AG20443 (cell line): ENCODE measurements at regions not wholly inside any gene's neighbourhood (a gene's known extent, or its start where the extent isn't known, plus 50 kb on each side); places are given as distances from the start of the nearest gene placed in this dataset.

Experiments used
- DNase-seq: peaks from one replicate; pipeline ENCODE4 v3.0.0; 2012; ENCODE audit warnings: low spot score, mixed read lengths

- DNase-seq: no peak
Measured at GRCh38 chr6:139923964-139924475, 549.6 kb upstream of the CITED2 start.

- DNase-seq: no peak
Measured at GRCh38 chr6:139922236-139922635, 547.8 kb upstream of the CITED2 start.

- no peak for DNase-seq
Measured at GRCh38 chr6:139920776-139921100, 546.3 kb upstream of the CITED2 start.

GRCh38 chr6:139920027-139920775 lies 545.8 kb upstream of the CITED2 start:
- DNase-seq: no peak

GRCh38 chr6:139919107-139920026 lies 544.9 kb upstream of the CITED2 start:
- no peak for DNase-seq

- DNase-seq: no peak
Measured at GRCh38 chr6:139917951-139918630, 543.6 kb upstream of the CITED2 start.

- no peak for DNase-seq
Measured at GRCh38 chr6:139914910-139915309, 540.5 kb upstream of the CITED2 start.

GRCh38 chr6:139912735-139913400 lies 538.4 kb upstream of the CITED2 start:
- no peak for DNase-seq

GRCh38 chr6:139909992-139910391 lies 535.5 kb upstream of the CITED2 start:
- DNase-seq: no peak

GRCh38 chr6:139905404-139906052 lies 531.1 kb upstream of the CITED2 start:
- peak; percentile 29 for DNase-seq

- no peak for DNase-seq
Measured at GRCh38 chr6:139904568-139904967, 530.1 kb upstream of the CITED2 start.

- DNase-seq: no peak
Measured at GRCh38 chr6:139904158-139904533, 529.7 kb upstream of the CITED2 start.

GRCh38 chr6:139903411-139904157 lies 529.1 kb upstream of the CITED2 start:
- no peak for DNase-seq

- no peak for DNase-seq
Measured at GRCh38 chr6:139895205-139895793, 520.9 kb upstream of the CITED2 start.

- DNase-seq: no peak
Measured at GRCh38 chr6:139894271-139894670, 519.8 kb upstream of the CITED2 start.

GRCh38 chr6:139891471-139891870 lies 517.0 kb upstream of the CITED2 start:
- no peak for DNase-seq

- peak; percentile 24 for DNase-seq
Measured at GRCh38 chr6:139888681-139889122, 514.3 kb upstream of the CITED2 start.

GRCh38 chr6:139887275-139887674 lies 512.8 kb upstream of the CITED2 start:
- no peak for DNase-seq

- DNase-seq: no peak
Measured at GRCh38 chr6:139886396-139886795, 511.9 kb upstream of the CITED2 start.

GRCh38 chr6:139885909-139886308 lies 511.5 kb upstream of the CITED2 start:
- DNase-seq: no peak
